GM12874 (cell line): ENCODE measurements at regions not wholly inside any gene's neighbourhood (a gene's known extent, or its start where the extent isn't known, plus 50 kb on each side); places are given as distances from the start of the nearest gene placed in this dataset.

Experiments
- CTCF ChIP-seq: IDR thresholded peaks from 2 replicates; pipeline ENCODE4 v1.5.1; 2011; ENCODE audit warnings: low read depth, mild to moderate bottlenecking, control low read depth, low read length, moderate library complexity; ENCODE audit not compliant: insufficient read depth

GRCh38 chr10:69736886-69737641 is 64.6 kb upstream of the COL13A1 start:
- TF ChIP-seq CTCF, result no peak

GRCh38 chr10:69738071-69738470 is 63.6 kb upstream of the COL13A1 start:
- no peak for TF ChIP-seq CTCF

GRCh38 chr10:69738858-69739435 is 62.8 kb upstream of the COL13A1 start:
- TF ChIP-seq CTCF, result no peak

- TF ChIP-seq CTCF, result no peak
Measured at GRCh38 chr10:69739634-69740033, 62.1 kb upstream of the COL13A1 start.

GRCh38 chr10:69740126-69740525 is 61.6 kb upstream of the COL13A1 start:
- TF ChIP-seq CTCF, result no peak

- TF ChIP-seq CTCF, result no peak
Measured at GRCh38 chr10:69741252-69741651, 60.5 kb upstream of the COL13A1 start.

GRCh38 chr10:69741671-69742355 is 59.9 kb upstream of the COL13A1 start:
- no peak for TF ChIP-seq CTCF
